Mesothelial cell of epicardium (in vitro differentiated cells): ENCODE measurements at regions not wholly inside any gene's neighbourhood (a gene's known extent, or its start where the extent isn't known, plus 50 kb on each side); places are given as distances from the start of the nearest gene placed in this dataset.

Source experiments
- DNase-seq, 2 experiments: peaks; one replicate each; pipeline ENCODE4 v3.0.0; 2021; ENCODE audit warnings: low spot score in 2 of 2; ENCODE audit not compliant: unreplicated experiment in 2 of 2
- H3K27ac Mint-ChIP-seq: 2 replicates; pipeline ENCODE4 v1.8.0; 2021; ENCODE audit warnings: mixed read lengths
- H3K27me3 Mint-ChIP-seq: 2 replicates; pipeline ENCODE4 v1.8.0; 2021; ENCODE audit warnings: low read depth, mixed read lengths
- H3K36me3 Mint-ChIP-seq: 2 replicates; pipeline ENCODE4 v1.8.0; 2021; ENCODE audit warnings: mixed read lengths
- H3K4me1 Mint-ChIP-seq: 2 replicates; pipeline ENCODE4 v1.8.0; 2021; ENCODE audit warnings: mixed read lengths
- H3K4me3 Mint-ChIP-seq: 2 replicates; pipeline ENCODE4 v1.8.0; 2021; ENCODE audit warnings: mild to moderate bottlenecking, moderate library complexity, mixed read lengths
- H3K9me3 Mint-ChIP-seq: 2 replicates; pipeline ENCODE4 v1.8.0; 2021; ENCODE audit warnings: mixed read lengths
- CTCF ChIP-seq: fragments of 200-600 bp; sonication (generic); IDR thresholded peaks from one replicate; pipeline ENCODE4 v1.5.0; 2021; ENCODE audit warnings: antibody characterized with exemption; ENCODE audit not compliant: unreplicated experiment

GRCh38 chr2:153005071-153005730, 286.8 kb downstream of the ARL6IP6 start:
- H3K27ac Mint-ChIP-seq = no peak overlapping the region
- TF ChIP-seq CTCF = no peak
- H3K27me3 Mint-ChIP-seq = no peaks in the 10 kb centered on the region
- no peaks in the 10 kb centered on the region for H3K4me1 Mint-ChIP-seq
- H3K9me3 Mint-ChIP-seq = no peaks in the 10 kb centered on the region
- no peak overlapping the region for H3K4me3 Mint-ChIP-seq
- no peak for DNase-seq
- H3K36me3 Mint-ChIP-seq = no peaks in the 10 kb centered on the region

GRCh38 chr2:153004627-153005026, 286.2 kb downstream of the ARL6IP6 start:
- H3K36me3 Mint-ChIP-seq = no peaks in the 10 kb centered on the region

GRCh38 chr2:152974146-152974545, 255.7 kb downstream of the ARL6IP6 start:
- Mint-ChIP-seq H3K9me3 (peaks cover 23% of the 10 kb centered on the region), H3K27ac (no peak overlapping the region), H3K36me3 (peaks cover 2% of the 10 kb centered on the region), H3K4me3 (no peak overlapping the region), H3K4me1 (no peaks in the 10 kb centered on the region), H3K27me3 (no peaks in the 10 kb centered on the region)
- no peak for DNase-seq
- TF ChIP-seq CTCF = no peak

More at GRCh38 chr2:153004627-153005026, 286.2 kb downstream of the ARL6IP6 start:
- Mint-ChIP-seq H3K27ac (no peak overlapping the region), H3K27me3 (no peaks in the 10 kb centered on the region), H3K9me3 (no peaks in the 10 kb centered on the region), H3K4me1 (no peaks in the 10 kb centered on the region), H3K4me3 (no peak overlapping the region)
- DNase-seq = no peak
- no peak for TF ChIP-seq CTCF

GRCh38 chr2:152971685-152972084, 253.3 kb downstream of the ARL6IP6 start:
- H3K4me1 Mint-ChIP-seq = no peaks in the 10 kb centered on the region
- no peak overlapping the region for H3K4me3 Mint-ChIP-seq
- H3K27me3 Mint-ChIP-seq = no peaks in the 10 kb centered on the region
- H3K9me3 Mint-ChIP-seq = peaks cover 34% of the 10 kb centered on the region
- H3K27ac Mint-ChIP-seq = no peak overlapping the region
- H3K36me3 Mint-ChIP-seq = peaks cover 2% of the 10 kb centered on the region
- TF ChIP-seq CTCF = no peak
- DNase-seq = no peak

GRCh38 chr2:152962446-152962845, 244.0 kb downstream of the ARL6IP6 start:
- DNase-seq = no peak
- Mint-ChIP-seq H3K9me3 (no peaks in the 10 kb centered on the region), H3K4me3 (no peak overlapping the region), H3K27me3 (no peaks in the 10 kb centered on the region), H3K36me3 (no peaks in the 10 kb centered on the region), H3K27ac (no peak overlapping the region), H3K4me1 (no peaks in the 10 kb centered on the region)
- no peak for TF ChIP-seq CTCF

- Mint-ChIP-seq H3K27me3 (peaks cover 2% of the 10 kb centered on the region), H3K36me3 (no peaks in the 10 kb centered on the region), H3K9me3 (no peaks in the 10 kb centered on the region), H3K4me1 (no peaks in the 10 kb centered on the region), H3K4me3 (no peak overlapping the region), H3K27ac (no peak overlapping the region)
- DNase-seq = no peak
- no peak for TF ChIP-seq CTCF
Measured at GRCh38 chr2:152961351-152961750, 242.9 kb downstream of the ARL6IP6 start.
